Lung (tissue), 11 donors: ENCODE measurements at regions not wholly inside any gene's neighbourhood (a gene's known extent, or its start where the extent isn't known, plus 50 kb on each side); places are given as distances from the start of the nearest gene placed in this dataset.
A peak's percentile ranks its signal among the peaks of the same experiment; 100 is the strongest.

Source experiments
- ATAC-seq: fragments of 200-7000 bp; cut with Tn5 transposase; one replicate; pipeline ENCODE4 v1.9.1; 2020; ENCODE audit warnings: moderate number of reproducible peaks; ENCODE audit not compliant: insufficient read depth, low FRiP score
- DNase-seq, 3 donors: peaks; one replicate each; pipeline ENCODE4 v3.0.0-alpha.2; 2013 to 2017
- H3K27ac ChIP-seq, 2 donors: one replicate each; pipeline ENCODE4 v1.5.1; 2013; ENCODE audit warnings: mild to moderate bottlenecking in 2 of 2, moderate library complexity in 2 of 2, control low read depth in 1 of 2, inconsistent platforms in 1 of 2, low read depth in 1 of 2, low read length in 1 of 2
- H3K27me3 ChIP-seq, 3 donors: one replicate each; pipeline ENCODE4 v1.5.1; 2013; ENCODE audit warnings: low read length in 2 of 3; ENCODE audit not compliant: control insufficient read depth in 3 of 3, insufficient read depth in 3 of 3
- H3K36me3 ChIP-seq, 4 donors: one replicate each; pipeline ENCODE4 v1.5.1; 2013; ENCODE audit warnings: low read length in 4 of 4, mild to moderate bottlenecking in 1 of 4, moderate library complexity in 1 of 4; ENCODE audit not compliant: control insufficient read depth in 4 of 4, insufficient read depth in 4 of 4
- H3K4me1 ChIP-seq, 5 donors: one replicate each; pipeline ENCODE4 v1.5.1; 2013; ENCODE audit warnings: low read length in 5 of 5, mild to moderate bottlenecking in 2 of 5, moderate library complexity in 1 of 5; ENCODE audit not compliant: control insufficient read depth in 5 of 5, insufficient read depth in 5 of 5
- H3K4me3 ChIP-seq: one replicate; pipeline ENCODE4 v1.5.1; 2013; ENCODE audit warnings: mild to moderate bottlenecking, control low read depth, moderate library complexity
- H3K9ac ChIP-seq, 2 donors: one replicate each; pipeline ENCODE4 v1.5.1; 2013; ENCODE audit warnings: low read length in 2 of 2, control low read depth in 1 of 2; ENCODE audit not compliant: insufficient read depth in 1 of 2
- H3K9me3 ChIP-seq, 4 donors: one replicate each; pipeline ENCODE4 v1.5.1; 2013; ENCODE audit warnings: low read length in 3 of 4, mild to moderate bottlenecking in 1 of 4, moderate library complexity in 1 of 4; ENCODE audit not compliant: control insufficient read depth in 4 of 4, insufficient read depth in 3 of 4
- WGBS, 2 donors: extraction: QIAGEN DNeasy Blood & Tissue Kit; methylation state at CpG; one replicate each; pipeline ENCODE4 v1.1.7; 2013; 5-methylcytosine and 5-hydroxymethylcytosine counted together
- TF ChIP-seq, protein P1 (sequence below): IDR thresholded peaks from 2 replicates; pipeline ENCODE4 v1.5.1; 2012; ENCODE audit warnings: mild to moderate bottlenecking; ENCODE audit errors: control extremely low read depth, extremely low read depth
- donor health status: control.
- donor health status: control.
- donor health status: Bipolar disorder and iron deficiency.
- donor health status: healthy.
- donor health status: DM: yes; HTN: yes; CAD: no.

DNA sequence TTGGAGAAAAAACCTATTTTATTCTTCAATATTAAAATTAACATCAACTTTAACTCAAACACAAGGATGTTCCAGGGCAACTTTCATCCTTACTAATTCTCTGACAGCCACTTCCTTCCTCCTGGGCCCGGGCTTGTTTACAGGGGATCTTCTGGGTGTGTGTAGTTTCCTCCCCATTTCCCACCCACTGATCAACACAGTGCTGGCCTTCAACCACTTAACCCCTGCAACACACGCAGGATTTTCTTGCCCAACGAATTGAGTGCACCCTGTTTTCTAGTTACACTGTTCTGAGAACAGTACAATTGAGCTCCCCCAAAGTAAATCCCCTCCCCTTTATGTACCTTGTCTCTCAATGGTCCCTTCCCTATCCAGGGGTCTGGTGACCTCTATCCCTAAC, 83.1 kb upstream of the RANBP3L start:
- DNase-seq (no peak), ATAC-seq (no peak)
- no peaks in the 10 kb centered on the region for H3K36me3 ChIP-seq
- H3K9ac ChIP-seq: no peak overlapping the region
- no peaks in the 10 kb centered on the region for H3K27me3 ChIP-seq
- H3K27ac ChIP-seq: no peak overlapping the region
- 26 to 27% methylated on average over 3 of the region's 3 CpGs for WGBS, 2 donors
- TF ChIP-seq, protein P1, sequence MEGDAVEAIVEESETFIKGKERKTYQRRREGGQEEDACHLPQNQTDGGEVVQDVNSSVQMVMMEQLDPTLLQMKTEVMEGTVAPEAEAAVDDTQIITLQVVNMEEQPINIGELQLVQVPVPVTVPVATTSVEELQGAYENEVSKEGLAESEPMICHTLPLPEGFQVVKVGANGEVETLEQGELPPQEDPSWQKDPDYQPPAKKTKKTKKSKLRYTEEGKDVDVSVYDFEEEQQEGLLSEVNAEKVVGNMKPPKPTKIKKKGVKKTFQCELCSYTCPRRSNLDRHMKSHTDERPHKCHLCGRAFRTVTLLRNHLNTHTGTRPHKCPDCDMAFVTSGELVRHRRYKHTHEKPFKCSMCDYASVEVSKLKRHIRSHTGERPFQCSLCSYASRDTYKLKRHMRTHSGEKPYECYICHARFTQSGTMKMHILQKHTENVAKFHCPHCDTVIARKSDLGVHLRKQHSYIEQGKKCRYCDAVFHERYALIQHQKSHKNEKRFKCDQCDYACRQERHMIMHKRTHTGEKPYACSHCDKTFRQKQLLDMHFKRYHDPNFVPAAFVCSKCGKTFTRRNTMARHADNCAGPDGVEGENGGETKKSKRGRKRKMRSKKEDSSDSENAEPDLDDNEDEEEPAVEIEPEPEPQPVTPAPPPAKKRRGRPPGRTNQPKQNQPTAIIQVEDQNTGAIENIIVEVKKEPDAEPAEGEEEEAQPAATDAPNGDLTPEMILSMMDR: no peak
- peaks cover 0 to 3% (median 0%) of the 10 kb centered on the region in 4 donors for H3K9me3 ChIP-seq
- no peak overlapping the region for H3K4me3 ChIP-seq
- H3K4me1 ChIP-seq: peaks cover 0 to 7% (median 4%) of the 10 kb centered on the region in 5 donors

DNA sequence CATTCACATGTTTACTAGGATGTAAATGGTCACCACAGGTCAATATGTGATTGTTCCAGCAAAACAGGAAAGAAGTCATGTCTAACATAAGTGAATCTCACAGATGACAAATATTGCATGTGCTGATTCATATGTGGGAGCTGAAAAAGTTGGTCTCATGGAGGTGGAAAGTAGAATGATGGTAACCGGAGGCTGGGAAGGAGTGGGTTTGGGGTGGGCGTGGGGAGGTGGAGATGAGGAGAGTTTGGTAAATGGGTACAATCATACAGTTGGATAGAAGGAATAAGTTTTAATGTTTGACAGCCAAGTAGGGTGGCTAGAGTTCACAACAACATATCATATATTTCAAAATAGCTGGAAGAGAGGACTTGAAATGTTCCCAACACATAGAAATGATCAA, 83.8 kb upstream of the RANBP3L start:
- TF ChIP-seq, protein P1: no peak
- DNase-seq: no peak
- H3K27ac ChIP-seq: no peak overlapping the region
- H3K9ac ChIP-seq: no peak overlapping the region
- ATAC-seq: no peak
- no peaks in the 10 kb centered on the region for H3K36me3 ChIP-seq
- WGBS, 2 donors: 92 to 99% methylated on average over 2 of the region's 2 CpGs
- H3K27me3 ChIP-seq: no peaks in the 10 kb centered on the region
- H3K4me3 ChIP-seq: no peak overlapping the region
- peaks cover 0 to 3% (median 0%) of the 10 kb centered on the region in 4 donors for H3K9me3 ChIP-seq
- H3K4me1 ChIP-seq: peaks cover 0 to 7% (median 4%) of the 10 kb centered on the region in 5 donors

DNA sequence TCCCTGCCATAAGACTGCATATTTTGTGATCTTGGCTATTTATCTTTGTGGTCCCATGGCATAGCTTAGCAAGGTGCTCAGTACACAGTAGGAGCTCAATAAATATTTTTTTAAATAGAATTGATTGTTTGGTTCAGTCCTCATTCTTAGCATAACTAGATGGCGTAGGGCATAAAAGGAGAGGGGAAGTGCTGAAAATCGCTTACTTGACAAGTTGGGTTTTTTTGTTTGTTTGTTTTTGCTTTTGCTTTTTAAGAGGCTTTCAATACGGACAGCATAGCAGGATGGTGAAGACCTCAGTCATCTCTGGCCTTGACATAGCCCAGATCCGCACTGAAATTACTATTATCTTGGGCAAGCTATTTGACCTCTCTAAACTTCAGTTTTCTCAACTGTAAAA, 86.6 kb upstream of the RANBP3L start:
- 82 to 89% methylated on average over 4 of the region's 4 CpGs for WGBS, 2 donors
- H3K9me3 ChIP-seq: peaks cover 0 to 3% (median 0%) of the 10 kb centered on the region in 4 donors
- no peak for ATAC-seq
- H3K4me1 ChIP-seq: peaks cover 0 to 34% (median 7%) of the 10 kb centered on the region in 5 donors
- no peak overlapping the region for H3K27ac ChIP-seq
- no peaks in the 10 kb centered on the region for H3K36me3 ChIP-seq
- TF ChIP-seq, protein P1: no peak
- H3K4me3 ChIP-seq: no peak overlapping the region
- no peak overlapping the region for H3K9ac ChIP-seq
- DNase-seq: no peak
- no peaks in the 10 kb centered on the region for H3K27me3 ChIP-seq

DNA sequence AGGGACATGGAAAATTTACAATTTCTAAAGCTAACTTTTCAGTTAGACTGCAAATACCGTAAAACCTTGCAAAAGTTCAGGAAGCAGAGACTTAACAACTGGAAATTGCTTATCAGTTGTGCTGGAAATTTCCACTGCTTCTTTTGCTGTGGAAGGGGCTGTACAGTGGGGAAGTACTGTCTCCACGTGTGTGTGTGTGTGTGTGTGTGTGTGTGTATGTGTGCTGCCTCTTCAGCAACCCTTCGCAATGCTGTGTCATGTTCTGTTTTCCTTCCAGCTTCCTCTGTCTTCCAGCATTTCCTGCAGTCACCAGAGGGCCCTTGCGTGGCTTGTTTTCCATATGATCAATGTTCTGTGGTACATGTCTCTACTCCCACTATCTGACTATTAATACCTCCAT, 87.5 kb upstream of the RANBP3L start:
- peaks cover 0 to 34% (median 7%) of the 10 kb centered on the region in 5 donors for H3K4me1 ChIP-seq
- no peak overlapping the region for H3K9ac ChIP-seq
- WGBS, 2 donors: 13 to 25% methylated on average over 4 of the region's 4 CpGs
- DNase-seq (peak in 2 of 3 donors; percentile 40 to 70), ATAC-seq (no peak)
- TF ChIP-seq, protein P1: no peak
- H3K9me3 ChIP-seq: peaks cover 0 to 2% (median 0%) of the 10 kb centered on the region in 4 donors
- H3K27me3 ChIP-seq: no peaks in the 10 kb centered on the region
- peak overlapping the region in 1 of 2 donors; percentile 47 for H3K27ac ChIP-seq
- H3K36me3 ChIP-seq: no peaks in the 10 kb centered on the region
- H3K4me3 ChIP-seq: no peak overlapping the region
